ENCODE measurements at regions not wholly inside any gene's neighbourhood (a gene's known extent, or its start where the extent isn't known, plus 50 kb on each side); places are given as distances from the start of the nearest gene placed in this dataset.

DNA sequence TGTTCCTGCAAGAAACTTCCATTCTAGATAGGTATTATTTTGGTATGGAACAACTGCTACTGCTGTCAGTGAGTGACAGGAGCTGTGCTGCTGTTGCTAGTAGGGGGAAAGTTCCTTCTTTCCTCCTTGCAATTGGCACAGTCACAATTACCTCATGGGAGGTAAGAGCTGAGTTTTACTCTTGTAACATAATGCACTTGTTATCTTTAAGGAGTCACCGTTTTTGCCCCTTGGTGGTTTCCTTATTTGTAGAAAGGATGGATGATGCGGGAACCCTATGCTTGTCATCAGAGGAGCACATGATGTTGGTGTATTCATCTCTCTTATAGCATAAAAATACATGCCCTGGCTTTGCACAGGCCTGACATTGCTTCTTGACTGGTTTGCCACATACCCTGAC lies 234.7 kb upstream of the NPY start:
- ATAC-seq, result no peak
- H3K4me1 Mint-ChIP-seq, result no peaks in the 10 kb centered on the region
- POLR2A ChIA-PET, result no interaction called here
- H3K9me3 Mint-ChIP-seq, result no peaks in the 10 kb centered on the region
- no peak overlapping the region for H3K4me3 Mint-ChIP-seq
- H3K27ac Mint-ChIP-seq, result no peak overlapping the region
- no peak for DNase-seq
- H3K27me3 Mint-ChIP-seq, result peaks cover 8 to 40% (median 17%) of the 10 kb centered on the region in 5 donors
- no peaks in the 10 kb centered on the region for H3K36me3 Mint-ChIP-seq

DNA sequence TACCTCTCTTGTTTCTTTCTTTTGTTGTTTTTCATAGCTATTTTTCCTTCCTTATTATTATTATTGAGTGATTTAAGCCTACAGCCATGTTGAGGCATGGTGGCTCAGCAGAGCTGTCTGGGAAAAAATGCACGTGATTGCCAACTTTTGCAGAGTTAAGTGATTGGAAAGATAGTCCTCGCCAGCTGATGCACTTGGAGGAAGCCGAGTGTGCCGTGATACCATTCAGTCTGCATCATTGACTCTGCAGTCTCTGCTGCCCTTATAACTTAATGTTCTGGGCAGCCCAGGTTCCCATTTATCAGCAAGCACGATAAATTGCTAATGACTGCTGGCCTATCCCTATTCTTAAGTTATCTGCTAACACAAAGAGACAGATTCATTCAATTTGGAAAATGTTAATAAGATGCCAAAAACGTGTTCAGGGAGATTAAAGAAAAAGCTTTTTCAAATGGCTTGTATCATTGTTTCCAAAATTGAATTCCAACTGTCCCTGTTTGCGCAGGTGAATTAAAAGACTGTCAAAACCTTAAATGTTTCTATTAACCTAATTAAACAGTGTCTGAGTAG lies 232.9 kb upstream of the NPY start:
- Mint-ChIP-seq H3K36me3 (no peaks in the 10 kb centered on the region), H3K27me3 (peaks cover 10 to 45% (median 24%) of the 10 kb centered on the region in 5 donors), H3K4me3 (no peak overlapping the region), H3K4me1 (no peaks in the 10 kb centered on the region), H3K9me3 (no peaks in the 10 kb centered on the region), H3K27ac (no peak overlapping the region)
- ATAC-seq, result no peak
- DNase-seq, result no peak
- POLR2A ChIA-PET, result no interaction called here

DNA sequence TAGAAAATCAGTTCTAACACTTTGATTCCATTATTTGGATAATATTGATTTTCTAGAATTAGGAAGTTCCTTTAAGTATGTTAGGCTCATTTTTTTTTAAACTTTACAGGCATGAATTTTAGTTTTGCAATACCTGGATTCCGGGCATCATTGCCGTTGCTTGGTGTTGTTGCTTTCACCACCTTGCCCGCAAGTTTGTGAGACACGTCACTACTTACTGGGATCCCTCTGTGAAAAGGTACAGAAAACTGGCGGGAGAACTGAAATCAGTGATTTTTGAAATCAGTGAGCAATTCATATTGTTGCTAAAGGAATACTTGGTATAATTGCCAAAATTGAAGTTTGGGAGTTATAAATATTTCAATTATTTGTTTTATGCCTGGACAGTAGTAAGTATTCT lies 232.3 kb upstream of the NPY start:
- no peak overlapping the region for H3K27ac Mint-ChIP-seq
- H3K4me3 Mint-ChIP-seq, result no peak overlapping the region
- no peak for DNase-seq
- H3K27me3 Mint-ChIP-seq, result peaks cover 10 to 45% (median 24%) of the 10 kb centered on the region in 5 donors
- POLR2A ChIA-PET, result no interaction called here
- H3K9me3 Mint-ChIP-seq, result no peaks in the 10 kb centered on the region
- ATAC-seq, result no peak
- no peaks in the 10 kb centered on the region for H3K36me3 Mint-ChIP-seq
- no peaks in the 10 kb centered on the region for H3K4me1 Mint-ChIP-seq

DNA sequence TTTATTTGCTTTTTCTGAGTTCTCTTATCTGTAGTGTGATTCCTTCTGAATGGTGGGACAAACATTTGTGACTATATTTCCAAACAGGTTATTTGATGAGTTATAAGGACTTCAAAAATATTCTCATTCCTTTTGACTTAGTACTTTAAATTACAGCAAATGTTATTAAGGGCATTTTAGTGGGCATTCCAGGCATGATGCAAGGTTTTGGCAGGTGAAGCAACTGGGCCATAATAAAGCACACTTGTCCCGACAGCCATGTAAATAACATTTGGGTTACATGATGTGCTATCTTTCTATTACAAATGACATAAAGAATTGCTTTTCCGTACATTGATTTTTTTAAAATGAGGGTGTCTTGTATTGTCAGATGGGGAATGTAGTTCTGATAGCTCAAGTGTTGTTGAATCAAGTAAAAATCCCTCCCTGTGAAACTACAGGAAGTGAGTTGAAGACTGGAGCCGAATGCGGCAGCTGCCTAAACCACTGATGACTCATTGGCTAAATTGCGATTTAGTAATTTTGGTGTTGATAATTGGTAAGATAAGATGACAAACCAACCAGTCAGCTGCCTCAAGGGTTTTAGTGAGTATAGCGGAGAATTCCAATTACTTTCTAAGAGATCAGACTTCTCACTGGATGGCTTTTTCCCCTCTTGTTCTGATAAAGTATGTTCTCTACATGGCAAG lies 231.3 kb upstream of the NPY start:
- Mint-ChIP-seq H3K36me3 (no peaks in the 10 kb centered on the region), H3K27ac (no peak overlapping the region), H3K4me3 (no peak overlapping the region), H3K9me3 (no peaks in the 10 kb centered on the region), H3K27me3 (peaks cover 10 to 45% (median 24%) of the 10 kb centered on the region in 5 donors), H3K4me1 (no peaks in the 10 kb centered on the region)
- no peak for ATAC-seq
- POLR2A ChIA-PET, result no interaction called here
- DNase-seq, result no peak

DNA sequence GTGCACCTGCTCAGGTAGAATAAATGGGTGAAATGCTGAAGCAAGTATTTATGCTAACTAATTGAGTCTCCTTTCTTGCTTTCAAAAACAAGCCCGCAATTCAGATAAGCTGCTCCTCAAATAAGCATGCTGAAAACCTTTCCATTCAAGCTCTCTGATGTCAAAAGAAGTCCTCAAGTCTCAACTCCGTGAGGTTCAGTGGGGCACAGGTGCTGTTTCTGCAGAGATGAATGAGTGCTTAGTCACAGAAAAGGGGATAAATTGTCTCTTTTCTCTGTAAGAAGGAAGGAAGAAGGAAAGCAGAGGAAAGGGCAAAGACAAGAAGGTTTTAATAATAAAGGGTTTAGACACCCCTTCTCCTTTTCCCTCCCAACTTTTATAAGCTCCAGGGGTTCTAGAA lies 229.8 kb upstream of the NPY start:
- Mint-ChIP-seq H3K27ac (no peak overlapping the region), H3K4me1 (no peaks in the 10 kb centered on the region), H3K27me3 (peaks cover 11 to 54% (median 26%) of the 10 kb centered on the region in 5 donors), H3K4me3 (no peak overlapping the region), H3K9me3 (peaks cover 0 to 3% (median 0%) of the 10 kb centered on the region in 9 donors), H3K36me3 (no peaks in the 10 kb centered on the region)
- ATAC-seq (no peak), DNase-seq (no peak)
- POLR2A ChIA-PET, result no interaction called here

DNA sequence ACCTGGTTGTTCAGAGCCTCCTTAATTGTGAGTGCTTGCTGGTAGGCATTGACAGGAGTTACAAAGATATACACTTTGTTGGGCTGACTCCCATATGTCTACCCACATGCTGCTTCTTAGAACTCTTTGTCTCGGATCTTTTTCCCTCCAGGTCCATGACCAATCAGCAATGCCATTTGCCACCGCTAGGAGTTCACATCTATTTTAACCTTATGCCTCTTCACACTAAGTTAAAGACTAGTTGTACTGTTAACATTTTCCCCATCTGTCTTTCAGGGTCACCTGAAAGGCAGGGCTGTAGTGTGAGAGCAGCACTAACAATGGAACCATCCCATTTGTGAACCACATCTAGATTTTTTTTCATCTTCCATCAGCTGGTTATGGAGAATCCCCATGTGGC lies 226.7 kb upstream of the NPY start:
- DNase-seq (no peak), ATAC-seq (no peak)
- Mint-ChIP-seq H3K36me3 (no peaks in the 10 kb centered on the region), H3K4me3 (no peak overlapping the region), H3K9me3 (peaks cover 0 to 4% (median 0%) of the 10 kb centered on the region in 9 donors), H3K27ac (no peak overlapping the region), H3K4me1 (no peaks in the 10 kb centered on the region), H3K27me3 (peaks cover 3 to 46% (median 26%) of the 10 kb centered on the region in 5 donors)
- POLR2A ChIA-PET, result no interaction called here

DNA sequence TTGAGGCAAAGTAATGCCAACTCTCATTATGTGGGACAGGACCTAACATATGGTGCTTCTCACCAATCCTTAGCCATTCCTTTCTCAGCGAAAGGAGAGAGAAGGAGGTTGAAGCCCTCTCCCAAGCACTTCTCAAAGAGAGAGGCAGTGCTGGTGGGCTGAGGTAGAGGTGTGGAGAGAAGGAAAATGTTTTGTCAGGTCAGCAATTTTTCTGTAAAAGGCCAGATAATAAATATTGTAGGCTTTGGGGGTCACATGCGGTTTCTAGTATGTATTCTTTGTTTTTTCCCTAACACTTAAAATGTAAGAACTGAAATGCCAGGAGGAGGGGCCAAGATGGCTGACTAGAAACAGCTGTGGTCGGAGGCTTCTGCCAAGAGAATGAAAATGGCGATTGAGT lies 225.0 kb upstream of the NPY start:
- ATAC-seq (no peak), DNase-seq (no peak)
- POLR2A ChIA-PET, result no interaction called here
- Mint-ChIP-seq H3K27ac (no peak overlapping the region), H3K4me1 (no peaks in the 10 kb centered on the region), H3K4me3 (no peak overlapping the region), H3K9me3 (peaks cover 0 to 4% (median 0%) of the 10 kb centered on the region in 9 donors), H3K27me3 (peaks cover 3 to 36% (median 26%) of the 10 kb centered on the region in 5 donors), H3K36me3 (no peaks in the 10 kb centered on the region)

DNA sequence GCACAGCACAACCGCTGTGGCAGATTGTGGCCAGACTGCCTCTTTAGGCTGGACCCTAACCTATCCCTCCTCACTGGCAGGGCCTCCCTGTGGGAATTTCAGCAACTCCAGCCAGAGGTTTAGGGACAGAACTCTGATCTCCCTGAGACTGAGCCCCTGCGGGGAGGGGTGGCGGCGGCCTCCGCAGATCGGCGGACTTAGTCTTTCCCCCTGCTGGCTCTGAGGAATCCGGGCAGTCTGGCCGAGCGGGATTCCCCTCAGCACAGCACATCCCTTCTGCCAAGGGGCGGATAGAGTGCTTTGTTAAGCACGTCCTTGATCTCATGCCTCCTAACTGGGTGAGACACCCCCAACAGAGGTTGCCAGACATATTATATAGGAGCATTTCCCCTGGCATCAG lies 224.2 kb upstream of the NPY start:
- no peak for DNase-seq
- Mint-ChIP-seq H3K4me3 (no peak overlapping the region), H3K27ac (no peak overlapping the region), H3K4me1 (no peaks in the 10 kb centered on the region), H3K36me3 (no peaks in the 10 kb centered on the region), H3K27me3 (peaks cover 3 to 29% (median 23%) of the 10 kb centered on the region in 5 donors), H3K9me3 (peaks cover 0 to 4% (median 0%) of the 10 kb centered on the region in 9 donors)
- POLR2A ChIA-PET, result no interaction called here
- no peak for ATAC-seq

DNA sequence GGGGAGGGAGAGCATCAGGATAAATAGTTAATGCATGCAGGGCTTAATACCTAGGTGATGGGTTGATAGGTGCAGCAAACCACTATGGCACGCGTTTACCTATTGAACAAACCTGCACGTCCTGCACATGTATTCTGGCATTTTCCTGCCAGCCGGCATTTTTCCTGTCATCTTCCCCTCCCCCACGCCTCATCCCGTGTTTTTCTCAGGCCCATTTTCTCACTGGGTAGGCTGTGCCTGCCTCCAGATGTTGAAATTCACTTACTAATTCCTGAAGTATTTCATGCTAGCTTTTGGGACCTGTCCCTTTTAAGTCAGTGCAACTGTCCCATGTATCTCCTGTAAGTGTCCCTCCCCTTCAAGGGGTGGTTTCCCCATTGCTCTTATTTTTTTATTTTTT lies 220.3 kb upstream of the NPY start:
- no peak overlapping the region for H3K4me3 Mint-ChIP-seq
- H3K36me3 Mint-ChIP-seq, result no peaks in the 10 kb centered on the region
- DNase-seq (no peak), ATAC-seq (no peak)
- H3K9me3 Mint-ChIP-seq, result peaks cover 0 to 6% (median 0%) of the 10 kb centered on the region in 9 donors
- H3K4me1 Mint-ChIP-seq, result no peaks in the 10 kb centered on the region
- peaks cover 1 to 19% (median 6%) of the 10 kb centered on the region in 5 donors for H3K27me3 Mint-ChIP-seq
- H3K27ac Mint-ChIP-seq, result no peak overlapping the region
- POLR2A ChIA-PET, result no interaction called here

DNA sequence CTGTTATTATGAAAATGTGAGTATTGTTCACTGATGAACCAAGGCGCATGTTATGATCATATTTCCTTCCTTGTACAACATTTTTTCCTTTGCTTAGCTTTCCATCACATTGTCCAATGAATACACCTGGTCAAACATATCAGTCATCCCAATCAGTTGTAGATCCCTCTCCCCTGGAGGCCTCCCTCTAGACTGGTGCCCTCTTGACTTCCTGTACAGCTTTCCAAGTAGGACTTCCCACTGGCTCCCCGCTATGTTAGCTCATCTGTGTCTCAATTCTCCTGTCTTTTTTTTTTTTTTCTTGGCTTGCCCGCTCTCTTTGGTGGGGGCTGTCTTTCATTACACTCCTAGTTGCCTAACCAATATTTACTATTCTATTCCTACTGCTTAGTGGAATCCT lies 214.2 kb upstream of the NPY start:
- H3K4me1 Mint-ChIP-seq, result peaks cover 0 to under 1% (median under 1%) of the 10 kb centered on the region in 4 donors
- no peaks in the 10 kb centered on the region for H3K36me3 Mint-ChIP-seq
- ATAC-seq, result no peak
- peak overlapping the region in 1 of 10 donors; percentile 56 for H3K27ac Mint-ChIP-seq
- POLR2A ChIA-PET, result no interaction called here
- H3K4me3 Mint-ChIP-seq, result no peak overlapping the region
- peaks cover 0 to 2% (median 0%) of the 10 kb centered on the region in 9 donors for H3K9me3 Mint-ChIP-seq
- no peak for DNase-seq
- H3K27me3 Mint-ChIP-seq, result peaks cover 0 to 12% (median 4%) of the 10 kb centered on the region in 5 donors

DNA sequence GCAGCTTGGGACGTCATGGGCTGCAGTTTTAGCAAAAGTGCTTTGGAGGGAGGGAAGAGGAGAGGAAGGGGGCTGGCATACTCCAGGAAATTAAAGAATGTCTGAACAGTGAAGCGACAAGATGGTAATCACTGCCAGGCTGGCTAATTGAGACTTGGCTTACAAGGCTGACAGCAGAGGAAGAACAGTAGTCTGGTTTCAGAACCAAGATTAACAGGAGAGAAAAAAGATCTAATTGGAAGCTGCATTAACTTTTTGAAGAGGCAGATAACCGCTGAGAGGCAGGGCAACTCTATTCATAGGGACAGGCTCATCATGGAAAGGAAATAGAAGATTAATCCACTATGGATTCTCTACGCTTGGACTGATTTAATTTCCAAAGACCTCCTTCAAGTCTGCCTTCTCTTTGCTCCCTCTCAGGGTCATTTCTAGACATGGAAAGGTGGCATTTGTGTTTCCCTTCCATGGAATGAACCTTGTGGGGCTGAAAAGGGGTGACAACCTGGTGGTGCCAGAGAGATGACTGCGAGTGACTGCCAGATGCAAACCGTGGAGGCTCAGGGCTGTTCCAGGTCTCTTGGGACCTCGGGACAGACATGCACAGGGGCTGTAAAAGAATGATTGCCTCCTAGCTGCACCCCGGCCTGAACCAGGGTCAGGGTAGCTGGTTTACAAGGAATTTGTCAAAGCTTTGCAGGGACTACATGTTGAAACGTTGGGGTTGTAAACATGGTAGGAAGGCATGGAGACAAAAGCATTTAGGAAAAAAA lies 210.2 kb upstream of the NPY start:
- POLR2A ChIA-PET, result no interaction called here
- Mint-ChIP-seq H3K27ac (no peak overlapping the region), H3K9me3 (no peaks in the 10 kb centered on the region), H3K27me3 (peaks cover 8 to 21% (median 13%) of the 10 kb centered on the region in 5 donors), H3K4me3 (no peak overlapping the region), H3K36me3 (no peaks in the 10 kb centered on the region), H3K4me1 (peaks cover 0 to 4% (median 2%) of the 10 kb centered on the region in 4 donors)
- no peak for DNase-seq
- no peak for ATAC-seq

DNA sequence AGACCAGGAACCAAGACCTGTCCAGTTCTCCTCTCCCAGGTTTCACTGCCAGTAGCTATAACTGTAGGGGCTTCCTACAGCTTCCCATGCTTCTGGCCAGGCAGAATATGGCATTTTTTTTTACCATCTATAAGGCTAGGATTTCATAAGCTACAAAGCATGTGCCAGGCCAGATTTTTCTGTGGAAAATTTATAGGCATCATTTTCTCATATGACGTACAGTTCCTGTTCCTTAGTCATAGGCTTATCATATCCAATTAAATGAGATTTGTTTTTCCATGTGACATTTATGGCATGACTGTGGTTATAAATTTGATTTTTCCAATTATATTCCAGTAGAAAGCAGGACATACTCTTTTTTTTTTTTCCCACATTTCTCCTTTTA lies 208.6 kb upstream of the NPY start:
- H3K27me3 Mint-ChIP-seq, result peaks cover 13 to 21% (median 17%) of the 10 kb centered on the region in 5 donors
- no peaks in the 10 kb centered on the region for H3K36me3 Mint-ChIP-seq
- H3K4me3 Mint-ChIP-seq, result no peak overlapping the region
- ATAC-seq (no peak), DNase-seq (no peak)
- no peaks in the 10 kb centered on the region for H3K9me3 Mint-ChIP-seq
- POLR2A ChIA-PET, result no interaction called here
- no peak overlapping the region for H3K27ac Mint-ChIP-seq
- peaks cover 0 to 4% (median 2%) of the 10 kb centered on the region in 4 donors for H3K4me1 Mint-ChIP-seq

DNA sequence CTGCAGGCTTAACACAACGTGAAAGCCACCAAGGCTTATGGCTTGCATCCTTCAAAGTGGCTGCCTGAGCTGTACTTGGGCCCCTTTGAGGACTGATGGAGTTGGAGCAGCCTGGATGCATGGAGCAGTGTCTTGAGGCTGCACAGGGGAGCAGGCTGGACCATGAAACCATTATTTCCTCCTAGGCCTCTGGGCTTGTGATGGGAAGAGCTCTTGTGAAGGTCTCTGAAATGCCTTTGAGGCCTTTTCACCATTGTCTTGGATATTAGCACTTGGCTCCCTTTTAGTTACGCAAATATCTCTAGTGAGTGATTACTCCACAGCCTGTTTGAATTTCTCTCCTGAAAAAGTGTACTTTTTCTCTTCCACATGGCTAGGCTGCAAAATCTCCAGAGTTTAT lies 201.2 kb upstream of the NPY start:
- Mint-ChIP-seq H3K36me3 (peaks cover 0 to 5% (median 0%) of the 10 kb centered on the region in 3 donors), H3K27me3 (peaks cover 3 to 8% (median 7%) of the 10 kb centered on the region in 5 donors), H3K27ac (no peak overlapping the region), H3K9me3 (peaks cover 8 to 44% (median 16%) of the 10 kb centered on the region in 9 donors), H3K4me3 (no peak overlapping the region), H3K4me1 (no peaks in the 10 kb centered on the region)
- POLR2A ChIA-PET, result no interaction called here
- no peak for DNase-seq
- no peak for ATAC-seq
